ENCODE measurements at regions not wholly inside any gene's neighbourhood (a gene's known extent, or its start where the extent isn't known, plus 50 kb on each side); places are given as distances from the start of the nearest gene placed in this dataset.

GRCh38 chr12:115491511-115492250, 785.8 kb downstream of the MED13L start:
- DNase-seq: no peak

- no peak for DNase-seq
Measured at GRCh38 chr12:115489253-115489652, 788.2 kb downstream of the MED13L start.

- DNase-seq: no peak
Measured at GRCh38 chr12:115485967-115486366, 791.5 kb downstream of the MED13L start.

- no peak for DNase-seq
Measured at GRCh38 chr12:115485503-115485902, 792.0 kb downstream of the MED13L start.

- no peak for DNase-seq
Measured at GRCh38 chr12:115482943-115483342, 794.5 kb downstream of the MED13L start.

- no peak for DNase-seq
Measured at GRCh38 chr12:115481141-115481540, 796.4 kb downstream of the MED13L start.

GRCh38 chr12:115478505-115478904, 794.5 kb upstream of the TBX3 start:
- no peak for DNase-seq

- no peak for DNase-seq
Measured at GRCh38 chr12:115474539-115475353, 790.8 kb upstream of the TBX3 start.

GRCh38 chr12:115473257-115473956, 789.4 kb upstream of the TBX3 start:
- no peak for DNase-seq

GRCh38 chr12:115472852-115473251, 788.9 kb upstream of the TBX3 start:
- no peak for DNase-seq

GRCh38 chr12:115470977-115471376, 787.0 kb upstream of the TBX3 start:
- no peak for DNase-seq

- no peak for DNase-seq
Measured at GRCh38 chr12:115470526-115470925, 786.6 kb upstream of the TBX3 start.

- DNase-seq: no peak
Measured at GRCh38 chr12:115468087-115468510, 784.1 kb upstream of the TBX3 start.

GRCh38 chr12:115467531-115467930, 783.6 kb upstream of the TBX3 start:
- DNase-seq: no peak

GRCh38 chr12:115466076-115466475, 782.1 kb upstream of the TBX3 start:
- DNase-seq: no peak

GRCh38 chr12:115464661-115465060, 780.7 kb upstream of the TBX3 start:
- DNase-seq: no peak

- no peak for DNase-seq
Measured at GRCh38 chr12:115464111-115464581, 780.2 kb upstream of the TBX3 start.

- DNase-seq: no peak
Measured at GRCh38 chr12:115461401-115461800, 777.4 kb upstream of the TBX3 start.

GRCh38 chr12:115457798-115458197, 773.8 kb upstream of the TBX3 start:
- DNase-seq: no peak

GRCh38 chr12:115456946-115457689, 773.1 kb upstream of the TBX3 start:
- no peak for DNase-seq

- no peak for DNase-seq
Measured at GRCh38 chr12:115455268-115455681, 771.3 kb upstream of the TBX3 start.

GRCh38 chr12:115452751-115453281, 768.8 kb upstream of the TBX3 start:
- no peak for DNase-seq

All from CD4-positive, alpha-beta T cell treated with Interferon gamma for 1 hour (primary cell).